ENCODE measurements at regions not wholly inside any gene's neighbourhood (a gene's known extent, or its start where the extent isn't known, plus 50 kb on each side); places are given as distances from the start of the nearest gene placed in this dataset.
"Not testable (repeated sequence)": the region's sequence is repeated elsewhere in the genome, so short reads cannot be mapped to it uniquely, and the experiment has no call there.

DNA sequence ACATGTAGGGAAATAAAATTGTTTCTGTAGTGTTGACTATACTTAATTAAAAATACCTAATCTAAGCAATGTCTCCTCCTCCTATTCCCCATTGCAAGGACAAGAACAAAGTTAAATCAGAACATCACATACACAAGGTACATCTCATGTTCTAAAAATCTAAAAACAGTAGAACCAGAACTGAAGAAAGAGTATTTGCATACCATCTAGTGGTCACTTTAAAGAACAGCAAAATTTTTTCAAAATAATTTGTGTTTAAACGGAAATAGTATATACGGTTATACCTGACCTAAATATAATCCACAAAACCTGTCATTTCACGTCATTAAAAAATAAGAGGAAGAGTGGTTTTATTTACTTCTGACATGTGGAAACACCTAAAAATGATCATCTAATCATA, 294.3 kb upstream of the KCNH7 start:
- Histone ChIP-seq H3K27me3 (ENCODE audit: control insufficient read depth, insufficient read depth, low read length) (no peaks in the 10 kb centered on the region), H3K36me3 (replicated peaks; ENCODE audit: control insufficient read depth, insufficient read depth, low read length) (no peaks in the 10 kb centered on the region), H3K4me3 (ENCODE audit: insufficient read depth, low read depth, low read length) (no peak overlapping the region)
- no peak for DNase-seq

DNA sequence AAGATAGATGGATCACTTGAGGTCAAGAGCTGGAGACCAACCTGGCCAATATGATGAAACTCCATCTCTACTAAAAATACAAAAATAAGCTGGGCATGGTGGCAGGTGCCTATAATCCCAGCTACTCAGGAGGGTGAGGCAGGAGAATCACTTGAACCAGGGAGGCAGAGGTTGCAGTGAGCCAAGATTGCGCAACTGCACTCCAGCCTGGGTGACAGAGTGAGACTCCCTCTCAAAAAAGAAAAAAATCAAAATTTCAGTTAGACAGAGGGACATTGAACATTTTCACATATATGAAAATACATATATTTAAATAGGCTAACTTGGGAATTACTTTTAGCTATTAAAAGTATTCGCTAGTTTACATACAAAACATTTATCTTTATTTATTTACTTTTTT, 293.6 kb upstream of the KCNH7 start:
- H3K27me3 ChIP-seq (ENCODE audit: control insufficient read depth, insufficient read depth, low read length); DNase-seq; H3K4me3 ChIP-seq (ENCODE audit: insufficient read depth, low read depth, low read length); H3K36me3 ChIP-seq (replicated peaks; ENCODE audit: control insufficient read depth, insufficient read depth, low read length): not testable (repeated sequence)

DNA sequence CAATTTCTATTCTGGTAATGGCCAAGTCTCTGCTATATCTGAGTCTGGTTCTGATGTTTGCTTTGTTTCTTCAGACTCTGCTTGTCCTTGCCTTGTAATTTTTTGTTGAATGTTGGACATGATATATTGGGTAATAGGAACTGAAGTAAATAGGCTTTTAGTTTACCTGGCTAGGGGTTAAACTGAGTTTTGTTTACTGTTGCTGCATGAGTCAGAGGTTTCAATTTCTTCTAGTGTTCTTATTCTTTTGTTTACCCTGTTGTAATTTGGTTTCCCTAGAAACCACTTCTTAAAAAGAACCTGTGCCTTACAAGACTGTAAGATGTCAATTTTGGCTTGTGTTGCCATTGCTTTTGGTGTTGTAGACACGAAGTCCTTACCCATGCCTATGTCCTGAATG, 285.0 kb upstream of the KCNH7 start:
- DNase-seq = no peak
- no peak overlapping the region for H3K4me3 ChIP-seq (ENCODE audit: insufficient read depth, low read depth, low read length)
- no peaks in the 10 kb centered on the region for H3K36me3 ChIP-seq (replicated peaks; ENCODE audit: control insufficient read depth, insufficient read depth, low read length)
- no peaks in the 10 kb centered on the region for H3K27me3 ChIP-seq (ENCODE audit: control insufficient read depth, insufficient read depth, low read length)

DNA sequence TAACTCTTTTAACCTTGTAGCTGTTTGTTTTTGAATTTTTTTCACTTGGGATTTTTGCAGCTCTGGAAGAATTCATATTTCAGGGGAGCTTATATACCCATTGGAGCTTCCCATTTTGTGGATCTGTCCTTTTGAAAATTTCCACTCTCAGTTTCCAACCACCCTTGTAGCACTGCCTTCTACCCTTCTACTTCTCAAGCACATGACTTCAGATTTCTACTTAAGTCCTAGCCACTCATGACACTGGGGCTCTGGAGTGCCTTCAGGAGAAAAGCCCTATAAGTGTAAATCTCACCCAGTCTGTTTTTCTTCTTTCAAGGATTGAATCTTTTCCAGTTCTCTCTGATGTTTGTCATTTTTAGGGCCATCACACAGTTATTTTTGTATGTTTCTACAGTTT, 283.7 kb upstream of the KCNH7 start:
- no peak for DNase-seq
- H3K36me3 ChIP-seq (replicated peaks; ENCODE audit: control insufficient read depth, insufficient read depth, low read length) = no peaks in the 10 kb centered on the region
- no peaks in the 10 kb centered on the region for H3K27me3 ChIP-seq (ENCODE audit: control insufficient read depth, insufficient read depth, low read length)
- H3K4me3 ChIP-seq (ENCODE audit: insufficient read depth, low read depth, low read length) = no peak overlapping the region

DNA sequence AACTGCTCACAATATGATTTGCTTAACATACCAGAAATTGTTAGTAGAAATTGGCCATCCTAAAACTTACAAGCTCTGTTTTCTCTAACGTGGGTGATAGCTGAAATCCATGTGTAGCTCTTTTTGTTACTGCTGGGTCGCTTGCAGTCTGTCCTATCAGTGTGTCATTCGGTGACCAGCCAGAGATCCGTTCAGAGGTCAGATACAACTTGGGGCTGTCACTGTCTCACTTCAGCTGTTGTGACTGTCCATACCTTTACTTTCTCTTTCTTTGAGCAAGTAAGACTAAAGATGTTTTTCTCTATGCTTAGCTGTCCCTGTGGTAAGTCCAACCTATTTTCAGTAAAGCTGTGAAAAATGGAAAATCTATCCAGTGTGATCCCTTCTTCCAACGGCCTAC, 282.9 kb upstream of the KCNH7 start:
- Histone ChIP-seq H3K4me3 (ENCODE audit: insufficient read depth, low read depth, low read length) (no peak overlapping the region), H3K36me3 (replicated peaks; ENCODE audit: control insufficient read depth, insufficient read depth, low read length) (no peaks in the 10 kb centered on the region), H3K27me3 (ENCODE audit: control insufficient read depth, insufficient read depth, low read length) (no peaks in the 10 kb centered on the region)
- no peak for DNase-seq

DNA sequence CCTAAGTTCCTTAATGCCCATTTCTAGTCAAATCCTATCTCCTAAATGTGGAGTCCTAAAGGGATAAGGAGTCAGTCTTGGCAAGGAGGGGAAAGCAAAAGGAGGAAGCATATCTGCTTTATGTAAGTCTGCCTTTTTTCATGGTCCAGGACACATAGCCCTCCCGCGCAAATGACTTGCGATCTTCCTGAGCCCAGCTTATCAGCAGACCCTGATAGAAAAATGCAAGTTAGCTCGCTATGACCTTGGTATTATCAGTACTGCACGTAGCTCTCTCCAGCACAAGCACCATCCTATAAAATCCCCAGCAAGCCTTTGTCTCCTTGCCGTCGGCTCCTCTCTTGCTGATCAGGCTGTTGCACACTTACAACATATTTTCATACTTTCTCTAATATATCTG, 281.4 kb upstream of the KCNH7 start:
- no peaks in the 10 kb centered on the region for H3K27me3 ChIP-seq (ENCODE audit: control insufficient read depth, insufficient read depth, low read length)
- no peak overlapping the region for H3K4me3 ChIP-seq (ENCODE audit: insufficient read depth, low read depth, low read length)
- H3K36me3 ChIP-seq (replicated peaks; ENCODE audit: control insufficient read depth, insufficient read depth, low read length) = no peaks in the 10 kb centered on the region
- no peak for DNase-seq

DNA sequence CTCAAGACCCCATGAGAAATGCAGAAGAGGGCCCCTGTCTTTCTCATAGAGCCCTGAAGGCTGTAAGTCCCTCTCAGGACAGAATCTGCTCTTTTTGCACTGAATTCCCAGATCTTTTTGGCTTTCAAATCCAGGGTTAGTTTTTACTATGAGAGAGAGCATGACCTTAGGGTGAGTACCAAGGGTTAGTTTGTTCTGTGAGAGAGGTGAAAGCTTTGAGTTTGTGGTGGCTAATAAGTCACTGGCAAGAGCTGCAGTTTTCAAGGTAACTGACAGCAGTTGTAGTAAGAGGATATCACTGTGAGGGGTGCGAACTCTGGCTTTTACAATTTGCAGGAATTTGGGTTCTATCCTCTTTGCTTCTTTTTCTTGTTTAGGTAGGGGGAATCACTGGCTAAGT, 248.4 kb upstream of the KCNH7 start:
- Histone ChIP-seq H3K27me3 (ENCODE audit: control insufficient read depth, insufficient read depth, low read length) (no peaks in the 10 kb centered on the region), H3K36me3 (replicated peaks; ENCODE audit: control insufficient read depth, insufficient read depth, low read length) (no peaks in the 10 kb centered on the region), H3K4me3 (ENCODE audit: insufficient read depth, low read depth, low read length) (no peak overlapping the region)
- no peak for DNase-seq

DNA sequence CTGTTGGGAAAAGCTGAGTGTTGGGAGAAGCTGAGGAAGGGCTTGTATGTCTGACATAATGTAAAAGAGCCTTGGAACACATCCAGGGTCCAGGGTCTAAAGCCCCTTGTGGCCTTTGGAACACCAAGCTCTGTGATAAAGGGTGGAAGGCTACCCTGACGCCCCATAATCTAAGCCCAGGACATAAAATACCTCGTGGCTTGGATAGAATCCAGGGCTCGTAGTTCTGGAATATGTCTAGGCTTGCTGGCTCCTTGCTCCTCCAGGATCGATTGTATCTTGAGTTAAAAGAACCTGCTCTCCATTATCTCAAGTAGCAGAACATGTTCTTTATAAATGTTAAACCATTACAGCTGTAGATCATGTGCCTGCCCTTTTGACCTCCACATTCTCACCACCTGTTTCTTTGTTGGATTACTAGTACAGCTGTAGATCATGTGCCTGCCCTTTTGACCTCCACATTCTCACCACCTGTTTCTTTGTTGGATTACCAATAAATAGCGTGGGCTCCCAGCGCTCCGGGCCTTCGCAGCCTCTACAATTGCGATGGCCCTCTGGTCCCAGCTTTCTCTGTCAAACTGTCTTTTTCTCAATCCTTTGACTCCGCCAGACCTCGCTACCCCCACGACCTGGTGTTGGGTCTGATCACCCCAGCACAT, 246.9 kb upstream of the KCNH7 start:
- H3K36me3 ChIP-seq (replicated peaks; ENCODE audit: control insufficient read depth, insufficient read depth, low read length); DNase-seq; H3K27me3 ChIP-seq (ENCODE audit: control insufficient read depth, insufficient read depth, low read length); H3K4me3 ChIP-seq (ENCODE audit: insufficient read depth, low read depth, low read length): not testable (repeated sequence)

DNA sequence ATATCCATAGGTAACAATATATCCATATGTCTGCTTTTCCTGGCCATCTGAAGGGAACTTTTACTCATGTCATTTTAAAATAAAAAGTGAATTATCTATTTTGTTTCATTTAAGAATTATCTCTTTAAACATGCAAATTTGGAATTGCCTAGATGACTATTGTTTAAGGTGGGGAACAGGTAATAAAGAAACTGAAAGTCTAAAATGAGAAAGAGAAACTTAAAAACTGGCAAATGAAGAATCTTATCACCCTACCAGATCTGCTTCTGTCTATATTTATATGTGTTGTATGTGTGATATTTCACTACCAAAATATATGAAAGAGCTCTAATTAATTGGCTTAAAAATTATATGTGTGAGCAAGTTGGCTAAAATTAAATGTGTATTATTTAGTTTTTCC, 243.2 kb upstream of the KCNH7 start:
- Histone ChIP-seq H3K36me3 (replicated peaks; ENCODE audit: control insufficient read depth, insufficient read depth, low read length) (no peaks in the 10 kb centered on the region), H3K27me3 (ENCODE audit: control insufficient read depth, insufficient read depth, low read length) (no peaks in the 10 kb centered on the region), H3K4me3 (ENCODE audit: insufficient read depth, low read depth, low read length) (no peak overlapping the region)
- no peak for DNase-seq

DNA sequence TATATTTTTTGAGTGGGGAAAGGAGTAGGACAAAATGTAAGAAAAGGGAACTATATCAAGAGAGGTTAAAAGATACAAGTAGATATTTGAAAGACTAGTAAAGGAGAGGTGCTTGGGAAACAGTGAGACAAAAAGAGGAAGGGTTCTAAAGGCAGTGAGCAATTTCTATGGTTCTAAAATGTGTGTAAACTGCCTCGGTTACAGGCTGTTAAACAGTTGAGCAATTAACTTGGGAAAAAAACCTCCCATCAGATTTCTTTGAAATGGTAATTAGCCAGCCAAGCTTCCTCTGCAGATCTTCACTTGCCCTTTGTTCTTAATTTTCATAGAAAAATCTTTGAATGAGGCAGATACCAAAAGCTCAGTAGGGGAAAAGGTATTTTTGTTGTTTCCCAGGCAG, 238.7 kb upstream of the KCNH7 start:
- no peak for DNase-seq
- H3K4me3 ChIP-seq (ENCODE audit: insufficient read depth, low read depth, low read length) = no peak overlapping the region
- H3K27me3 ChIP-seq (ENCODE audit: control insufficient read depth, insufficient read depth, low read length) = no peaks in the 10 kb centered on the region

DNA sequence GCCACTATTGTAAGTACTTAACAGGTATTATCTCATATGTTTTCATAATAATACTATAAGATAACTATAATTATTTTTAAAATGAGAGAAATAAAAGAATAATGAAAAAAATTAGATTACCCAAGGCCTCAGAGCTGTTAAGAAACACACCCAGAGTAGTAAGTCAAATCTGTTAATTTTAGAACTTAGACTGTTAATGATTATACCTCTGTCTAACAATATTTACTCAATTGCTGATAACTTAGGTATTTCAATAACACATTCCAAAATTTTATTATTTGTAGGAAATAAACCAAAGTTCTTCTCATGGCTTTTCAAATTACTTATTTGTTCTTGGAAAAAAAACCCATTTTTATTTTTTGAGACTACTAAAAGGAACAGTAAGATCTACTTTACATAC, 227.5 kb upstream of the KCNH7 start:
- Histone ChIP-seq H3K4me3 (ENCODE audit: insufficient read depth, low read depth, low read length) (no peak overlapping the region), H3K36me3 (replicated peaks; ENCODE audit: control insufficient read depth, insufficient read depth, low read length) (no peaks in the 10 kb centered on the region), H3K27me3 (ENCODE audit: control insufficient read depth, insufficient read depth, low read length) (no peaks in the 10 kb centered on the region)
- no peak for DNase-seq

More for the DNA sequence above, 238.7 kb upstream of the KCNH7 start:
- no peaks in the 10 kb centered on the region for H3K36me3 ChIP-seq (replicated peaks; ENCODE audit: control insufficient read depth, insufficient read depth, low read length)

DNA sequence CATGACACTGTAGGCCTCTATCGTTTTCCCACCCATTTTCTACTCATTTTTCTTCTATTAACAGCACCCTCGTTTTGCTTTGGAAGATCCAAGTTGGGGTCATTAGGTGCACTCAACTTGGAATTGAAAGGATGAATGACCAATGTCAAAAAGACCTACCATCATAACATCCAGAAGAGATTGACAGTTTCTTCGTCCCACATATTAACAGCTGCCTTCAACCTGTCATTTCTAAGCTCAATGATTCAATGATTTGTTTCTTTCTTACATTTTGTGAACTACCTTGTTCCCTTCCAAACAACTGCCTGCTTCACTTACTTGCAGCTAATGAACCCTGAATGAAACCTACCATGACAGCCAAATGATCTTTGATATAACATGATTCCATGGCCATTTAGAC, 224.0 kb upstream of the KCNH7 start:
- no peak for DNase-seq
- Histone ChIP-seq H3K4me3 (ENCODE audit: insufficient read depth, low read depth, low read length) (no peak overlapping the region), H3K27me3 (ENCODE audit: control insufficient read depth, insufficient read depth, low read length) (no peaks in the 10 kb centered on the region), H3K36me3 (replicated peaks; ENCODE audit: control insufficient read depth, insufficient read depth, low read length) (no peaks in the 10 kb centered on the region)

DNA sequence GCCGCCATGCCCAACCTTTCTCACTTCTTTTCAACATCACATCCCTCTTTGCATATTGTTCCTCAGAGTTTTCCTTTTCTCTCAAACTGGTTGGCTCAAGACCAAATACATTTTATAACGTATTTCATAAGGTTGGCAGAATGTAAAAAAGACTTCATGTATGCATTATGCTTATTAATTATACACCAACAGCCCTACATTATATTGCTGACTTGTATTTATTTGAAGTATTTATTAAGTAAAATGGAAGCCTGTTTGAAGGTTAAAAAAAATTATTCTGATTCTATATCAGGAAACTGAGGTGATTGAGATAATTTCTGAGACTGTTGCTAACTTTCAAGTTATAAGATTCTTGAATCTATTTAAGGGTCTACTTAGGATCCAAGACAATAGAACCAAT, 208.0 kb upstream of the KCNH7 start:
- H3K4me3 ChIP-seq (ENCODE audit: insufficient read depth, low read depth, low read length) = no peak overlapping the region
- H3K36me3 ChIP-seq (replicated peaks; ENCODE audit: control insufficient read depth, insufficient read depth, low read length) = no peaks in the 10 kb centered on the region
- no peaks in the 10 kb centered on the region for H3K27me3 ChIP-seq (ENCODE audit: control insufficient read depth, insufficient read depth, low read length)
- no peak for DNase-seq

DNA sequence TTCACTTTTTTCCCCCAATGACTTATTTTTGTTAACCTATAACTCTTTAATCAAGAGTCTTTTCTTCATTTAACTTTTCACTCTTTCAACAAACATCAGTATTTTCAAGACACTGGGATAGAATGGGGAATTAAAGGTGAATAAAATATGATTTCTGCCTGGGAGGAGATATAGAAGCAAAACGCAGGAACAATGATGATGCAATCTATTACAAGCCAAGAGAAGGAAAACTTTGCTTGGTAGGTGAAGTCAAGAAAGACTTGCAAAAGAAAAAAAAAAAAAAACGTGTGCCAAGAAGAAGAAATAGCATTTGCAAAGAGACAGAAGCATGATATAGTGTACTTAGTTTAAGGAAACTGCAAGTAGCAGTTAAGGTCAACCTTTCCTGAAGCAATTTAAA, 207.3 kb upstream of the KCNH7 start:
- Histone ChIP-seq H3K4me3 (ENCODE audit: insufficient read depth, low read depth, low read length) (no peak overlapping the region), H3K36me3 (replicated peaks; ENCODE audit: control insufficient read depth, insufficient read depth, low read length) (no peaks in the 10 kb centered on the region), H3K27me3 (ENCODE audit: control insufficient read depth, insufficient read depth, low read length) (no peaks in the 10 kb centered on the region)
- no peak for DNase-seq

DNA sequence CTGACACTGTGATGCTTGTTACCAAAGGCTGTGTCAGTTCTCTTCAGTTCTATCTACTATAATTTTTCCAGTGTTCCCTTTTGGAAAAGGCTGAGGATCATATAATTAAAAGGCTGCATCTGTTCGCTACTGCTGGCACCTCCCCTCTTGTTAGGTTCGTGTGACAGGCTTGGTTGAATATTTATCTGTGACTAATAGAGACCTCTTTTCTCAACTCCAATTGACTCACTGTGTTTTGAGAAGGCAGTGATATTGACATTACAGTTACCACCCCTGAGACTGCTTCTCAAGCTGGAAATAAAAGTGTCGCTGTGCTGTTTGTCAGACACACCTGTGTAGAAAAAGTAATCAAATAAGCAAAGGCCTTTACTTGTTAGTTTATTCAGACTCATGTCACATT, 205.5 kb upstream of the KCNH7 start:
- no peak overlapping the region for H3K4me3 ChIP-seq (ENCODE audit: insufficient read depth, low read depth, low read length)
- no peak for DNase-seq
- no peaks in the 10 kb centered on the region for H3K36me3 ChIP-seq (replicated peaks; ENCODE audit: control insufficient read depth, insufficient read depth, low read length)
- no peaks in the 10 kb centered on the region for H3K27me3 ChIP-seq (ENCODE audit: control insufficient read depth, insufficient read depth, low read length)

DNA sequence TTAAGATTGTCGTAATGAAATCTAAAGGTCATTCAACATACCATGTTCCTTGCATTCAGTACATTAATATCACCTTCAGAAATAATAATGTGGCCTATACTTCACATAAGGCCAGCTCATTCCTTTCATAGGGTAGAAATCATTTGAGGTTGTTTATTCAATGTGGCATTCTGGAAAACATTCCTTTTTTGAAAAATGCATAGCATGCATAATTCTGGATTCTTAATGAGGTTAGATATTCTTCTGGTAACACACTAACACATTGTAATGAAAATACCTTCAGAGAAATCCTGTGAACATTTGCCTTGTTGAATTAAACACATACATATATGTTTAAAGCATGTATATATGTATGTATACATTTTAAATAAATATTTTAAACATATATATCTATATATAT, 204.6 kb upstream of the KCNH7 start:
- Histone ChIP-seq H3K36me3 (replicated peaks; ENCODE audit: control insufficient read depth, insufficient read depth, low read length) (no peaks in the 10 kb centered on the region), H3K4me3 (ENCODE audit: insufficient read depth, low read depth, low read length) (no peak overlapping the region), H3K27me3 (ENCODE audit: control insufficient read depth, insufficient read depth, low read length) (no peaks in the 10 kb centered on the region)
- DNase-seq = no peak
